Psoas muscle (tissue), 7 donors: ENCODE measurements at regions not wholly inside any gene's neighbourhood (a gene's known extent, or its start where the extent isn't known, plus 50 kb on each side); places are given as distances from the start of the nearest gene placed in this dataset.
A peak's percentile ranks its signal among the peaks of the same experiment; 100 is the strongest.

Source experiments
- ATAC-seq, 4 donors: fragments of 200-7000 bp; cut with Tn5 transposase; one replicate each; pipeline ENCODE4 v1.9.1; 2020; ENCODE audit warnings: moderate library complexity in 3 of 4, mild to moderate bottlenecking in 2 of 4
- DNase-seq, 2 donors: peaks; one replicate each; pipeline ENCODE4 v3.0.0-alpha.2; 2020
- H3K27ac ChIP-seq: fragments of 200-600 bp; one replicate; pipeline ENCODE4 v1.8.0; 2022
- H3K27me3 ChIP-seq, 3 donors: fragments of 200-600 bp in 1 of 3; one replicate each; pipeline versions ENCODE4 v1.6.1 to v1.8.0; 2013 to 2022; ENCODE audit warnings: low read length in 2 of 3, mild to moderate bottlenecking in 2 of 3, moderate library complexity in 1 of 3; ENCODE audit not compliant: insufficient read depth in 3 of 3
- H3K36me3 ChIP-seq, 2 donors: fragments of 200-600 bp in 1 of 2; one replicate each; pipeline versions ENCODE4 v1.6.1 to v1.8.0; 2013 to 2022; ENCODE audit warnings: low read depth in 1 of 2, mild to moderate bottlenecking in 1 of 2, moderate library complexity in 1 of 2; ENCODE audit not compliant: insufficient read depth in 1 of 2
- H3K4me1 ChIP-seq: fragments of 200-600 bp; one replicate; pipeline ENCODE4 v1.8.0; 2022
- H3K4me3 ChIP-seq: fragments of 200-600 bp; one replicate; pipeline ENCODE4 v1.8.0; 2022; ENCODE audit warnings: mild to moderate bottlenecking
- H3K9me3 ChIP-seq: fragments of 200-600 bp; one replicate; pipeline ENCODE4 v1.8.0; 2022
- CTCF ChIP-seq: fragments of 200-600 bp; IDR thresholded peaks from one replicate; pipeline ENCODE4 v1.8.0; 2022; ENCODE audit warnings: antibody characterized with exemption
- WGBS, 3 donors: extraction: QIAGEN DNeasy Blood & Tissue Kit; methylation state at CpG; one replicate each; pipeline versions ENCODE4 v1.1.6 to v1.1.7; 2013; 5-methylcytosine and 5-hydroxymethylcytosine counted together
- intact Hi-C, 2 donors: fragments of 100-400 bp; cut with DNase I; formaldehyde crosslinking; loops; one replicate each; pipeline versions ENCODE4 v1.11.0 to v1.14.2; 2022
- donor health status: healthy with polysubstance abuse.
- donor health status: DM: no; HTN: no; CAD: no; lungs with moderate emphysema.
- donor health status: Bipolar disorder and iron deficiency.
- donor health status: healthy.
- donor health status: DM: yes; HTN: yes; CAD: no.
- donor health status: DM: no; HTN: no; CAD: no.
- donor health status: DM: yes; HTN: yes; CAD: no.

DNA sequence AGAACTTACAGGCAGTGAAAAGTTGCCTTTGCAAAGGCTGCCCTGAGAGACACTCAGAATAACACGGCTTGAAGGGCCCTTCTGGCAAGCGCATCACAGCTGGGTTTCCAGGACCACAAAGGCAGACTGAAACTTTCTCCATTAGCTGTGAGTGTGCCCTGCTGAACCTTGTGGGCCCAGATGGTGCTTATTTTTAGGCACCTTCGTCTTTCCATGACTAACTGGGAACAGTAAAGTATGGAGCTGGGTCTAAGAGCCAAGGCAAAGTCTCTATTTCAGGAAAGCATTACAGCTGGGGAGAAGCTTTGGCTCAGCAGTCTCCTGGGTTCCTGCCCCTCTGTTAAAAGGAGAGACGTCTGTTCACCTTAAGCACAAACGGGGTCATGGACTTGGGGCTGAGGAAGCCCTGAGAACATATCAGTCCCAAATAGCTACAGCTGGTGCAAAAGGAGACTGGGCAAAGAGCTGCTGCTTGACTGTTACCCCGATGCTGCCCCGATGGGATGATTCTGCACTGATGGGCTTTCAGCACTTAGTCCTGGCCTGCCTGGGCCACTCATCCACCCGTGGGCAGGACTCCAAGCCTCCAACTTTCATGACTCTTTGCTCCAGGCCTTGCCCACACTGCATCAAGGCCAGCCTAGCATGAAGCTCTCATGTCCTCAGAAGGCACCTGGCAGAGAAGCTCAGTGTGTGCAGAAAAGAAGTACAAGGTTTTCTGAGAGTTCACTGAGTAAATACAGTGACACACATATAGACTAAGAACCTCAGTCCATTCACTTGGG, 248.3 kb downstream of the PHLDA1 start:
- peak; percentile 17 to 53 for DNase-seq
- TF ChIP-seq CTCF: no peak
- no peak overlapping the region for H3K27ac ChIP-seq

DNA sequence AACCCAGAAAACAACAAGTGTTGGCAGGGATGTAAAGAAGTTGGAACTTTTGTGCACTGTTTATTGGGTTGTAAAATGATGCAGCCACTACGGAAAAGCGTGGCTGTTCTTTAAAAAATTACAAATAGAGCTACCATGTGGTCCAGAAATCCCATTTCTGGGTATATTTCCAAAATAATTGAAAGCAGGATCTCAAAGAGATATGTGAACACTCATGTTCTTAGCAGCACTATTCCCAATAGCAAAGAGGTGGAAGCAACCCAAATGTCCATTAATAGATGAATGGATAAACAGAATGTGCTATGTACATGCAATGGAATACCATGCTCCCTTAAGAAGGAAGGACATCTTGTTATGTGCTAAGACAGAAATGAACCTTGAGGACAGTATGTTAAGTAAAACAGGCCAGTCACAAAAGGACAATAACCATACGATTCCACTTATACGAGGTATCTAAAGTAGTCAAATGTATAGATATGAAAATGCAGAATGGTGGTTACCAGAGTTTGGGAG, 249.5 kb downstream of the PHLDA1 start:
- Histone ChIP-seq H3K36me3 (no peaks in the 10 kb centered on the region), H3K4me3 (no peak overlapping the region), H3K27me3 (no peaks in the 10 kb centered on the region), H3K27ac (no peak overlapping the region), H3K4me1 (no peaks in the 10 kb centered on the region), H3K9me3 (no peaks in the 10 kb centered on the region)
- WGBS, 3 donors: 65 to 73% (median 66%) methylated on average over 4 of the region's 4 CpGs
- peak in 1 of 4 donors; percentile 50 for ATAC-seq
- no peak for DNase-seq
- intact Hi-C loops: no loop called here
- TF ChIP-seq CTCF: no peak

More for the DNA sequence above, 248.3 kb downstream of the PHLDA1 start:
- H3K4me1 ChIP-seq: no peaks in the 10 kb centered on the region
- ATAC-seq: peak; percentile 57 to 95 (median 84)
- WGBS, 3 donors: 25 to 45% (median 32%) methylated on average over 8 of the region's 8 CpGs
- H3K4me3 ChIP-seq: no peak overlapping the region
- H3K27me3 ChIP-seq: no peaks in the 10 kb centered on the region
- no peaks in the 10 kb centered on the region for H3K9me3 ChIP-seq
- intact Hi-C loops: no loop called here
- H3K36me3 ChIP-seq: no peaks in the 10 kb centered on the region

DNA sequence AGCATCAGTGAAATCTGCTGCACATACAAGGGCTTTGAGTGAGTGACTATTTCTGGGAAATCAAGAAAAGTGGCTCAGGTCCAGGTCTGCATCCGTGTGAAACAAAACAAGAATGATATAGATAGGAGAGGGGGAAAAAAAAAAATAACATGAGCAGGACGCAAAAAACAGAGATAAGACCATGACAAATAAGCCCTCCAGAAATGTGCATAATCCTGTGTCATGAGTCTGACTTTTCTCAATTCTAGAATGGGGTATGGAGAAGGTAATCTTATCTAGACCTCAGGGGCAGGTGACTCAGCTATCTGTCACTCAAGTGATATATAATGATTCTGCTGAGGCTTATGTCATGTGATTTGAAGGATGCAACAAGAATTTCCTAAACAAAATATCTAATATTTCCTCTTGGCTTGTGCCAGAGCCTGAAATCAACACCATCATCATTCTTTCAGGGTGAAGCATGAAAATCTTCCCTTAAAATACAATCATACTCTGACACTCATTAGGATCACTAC, 250.0 kb downstream of the PHLDA1 start:
- no peak overlapping the region for H3K4me3 ChIP-seq
- H3K27ac ChIP-seq: no peak overlapping the region
- no peak for DNase-seq
- H3K4me1 ChIP-seq: no peaks in the 10 kb centered on the region
- no peaks in the 10 kb centered on the region for H3K9me3 ChIP-seq
- intact Hi-C loops: no loop called here
- WGBS, 3 donors: 54 to 69% (median 60%) methylated on average over 2 of the region's 2 CpGs
- TF ChIP-seq CTCF: no peak
- H3K36me3 ChIP-seq: no peaks in the 10 kb centered on the region
- ATAC-seq: no peak
- no peaks in the 10 kb centered on the region for H3K27me3 ChIP-seq

GRCh38 chr12:75779891-75780496, 251.6 kb downstream of the PHLDA1 start:
- H3K9me3 ChIP-seq: no peaks in the 10 kb centered on the region

More at GRCh38 chr12:75779891-75780496, 251.6 kb downstream of the PHLDA1 start:
- Histone ChIP-seq H3K4me3 (no peak overlapping the region), H3K27me3 (no peaks in the 10 kb centered on the region), H3K4me1 (no peaks in the 10 kb centered on the region), H3K36me3 (no peaks in the 10 kb centered on the region), H3K27ac (no peak overlapping the region)
- TF ChIP-seq CTCF: no peak
- 58 to 66% (median 63%) methylated on average over 5 of the region's 5 CpGs for WGBS, 3 donors
- intact Hi-C loops: no loop called here
- ATAC-seq (no peak), DNase-seq (no peak)
